Stimulated activated CD4-positive, alpha-beta T cell treated with anti-CD3 and anti-CD28 coated beads, Interleukin-1b, Interleukin-23, amount 100 ng/mL, for 48 hours (primary cell): ENCODE measurements at regions not wholly inside any gene's neighbourhood (a gene's known extent, or its start where the extent isn't known, plus 50 kb on each side); places are given as distances from the start of the nearest gene placed in this dataset.

ENCODE experiments used
- DNase-seq: peaks from one replicate; pipeline ENCODE4 v3.0.0-alpha.2; 2020

- no peak for DNase-seq
Observed at GRCh38 chr3:79928687-79929408, 161.1 kb upstream of the ROBO1 start.

GRCh38 chr3:79926522-79926921 is 158.7 kb upstream of the ROBO1 start:
- no peak for DNase-seq

- DNase-seq = no peak
Observed at GRCh38 chr3:79922633-79923032, 154.8 kb upstream of the ROBO1 start.

GRCh38 chr3:79917561-79917960 is 149.8 kb upstream of the ROBO1 start:
- no peak for DNase-seq

DNA sequence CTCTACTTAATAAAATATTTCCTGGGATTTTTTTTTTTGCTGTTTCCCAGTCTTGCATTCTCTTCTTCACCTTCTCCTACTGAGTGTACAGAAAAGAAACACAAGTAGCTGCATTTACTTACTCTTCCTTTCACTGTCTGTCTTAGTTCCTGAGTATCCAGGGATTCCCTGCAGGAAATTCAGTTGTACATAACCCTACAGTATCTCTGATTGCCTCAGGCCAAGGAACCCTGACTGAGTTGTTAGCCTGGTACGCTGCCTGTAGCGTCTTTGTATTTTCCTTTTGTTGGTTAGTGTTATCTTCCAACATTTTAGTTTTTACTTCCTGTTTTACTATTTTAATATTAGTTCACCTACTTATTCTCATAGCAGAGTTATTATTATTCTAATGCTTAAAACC is 142.5 kb upstream of the ROBO1 start:
- DNase-seq = no peak

- DNase-seq = no peak
Observed at GRCh38 chr3:79906106-79906505, 138.3 kb upstream of the ROBO1 start.

DNA sequence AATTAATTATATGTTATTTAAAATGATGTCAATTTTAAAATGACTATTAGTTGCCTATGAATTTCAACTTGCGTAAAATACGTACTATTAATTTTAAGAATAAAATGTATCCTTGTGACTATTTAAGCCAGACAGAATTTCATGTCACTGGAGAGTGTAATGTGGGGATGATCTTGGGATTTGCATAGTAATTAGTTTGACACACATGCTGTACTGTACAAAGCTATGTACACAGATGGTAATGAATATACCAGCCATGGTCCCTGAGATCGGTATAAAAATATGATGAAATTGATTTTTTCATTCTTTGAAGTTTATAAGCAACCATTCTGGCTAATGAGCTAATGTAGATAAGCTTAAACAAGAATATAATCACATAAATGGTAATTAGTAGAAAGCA is 134.4 kb upstream of the ROBO1 start:
- DNase-seq = no peak

DNA sequence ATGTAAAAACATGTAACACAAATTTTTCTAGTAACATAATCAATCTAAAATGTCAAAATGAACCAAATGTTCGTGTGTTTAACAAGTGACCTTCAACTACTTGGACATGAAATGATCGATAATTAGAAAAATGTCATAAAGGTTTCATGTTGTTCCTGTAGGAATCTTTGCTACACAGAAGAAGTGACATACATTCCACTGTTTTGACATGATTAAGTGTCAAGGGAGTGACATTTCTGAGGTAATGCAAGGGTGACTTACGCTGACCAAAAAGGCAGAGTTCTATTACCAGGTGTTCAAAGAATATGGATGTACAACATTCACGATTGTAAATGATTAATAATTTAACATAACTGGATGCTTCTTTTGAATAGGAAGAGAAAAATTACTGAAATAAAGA is 131.1 kb upstream of the ROBO1 start:
- no peak for DNase-seq

DNA sequence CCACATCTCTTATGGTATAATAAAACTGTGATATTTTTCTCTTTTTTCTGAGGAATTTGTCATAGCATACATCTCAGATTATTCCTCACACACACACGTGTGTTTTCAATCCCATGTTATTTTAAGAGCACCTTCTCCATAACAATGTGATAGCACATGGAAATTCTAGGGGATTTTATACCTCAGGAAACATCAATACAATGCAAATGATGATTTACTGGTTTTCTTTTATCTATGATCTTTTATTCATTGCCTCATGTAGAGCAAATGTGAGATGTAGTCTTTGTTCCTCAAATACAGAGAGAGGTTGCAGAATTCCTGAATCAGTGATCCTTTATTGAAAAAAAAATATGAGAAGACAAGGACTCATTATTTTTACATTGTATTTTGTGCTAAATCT is 128.3 kb upstream of the ROBO1 start:
- no peak for DNase-seq

- DNase-seq = no peak
Observed at GRCh38 chr3:79887213-79887612, 119.4 kb upstream of the ROBO1 start.

DNA sequence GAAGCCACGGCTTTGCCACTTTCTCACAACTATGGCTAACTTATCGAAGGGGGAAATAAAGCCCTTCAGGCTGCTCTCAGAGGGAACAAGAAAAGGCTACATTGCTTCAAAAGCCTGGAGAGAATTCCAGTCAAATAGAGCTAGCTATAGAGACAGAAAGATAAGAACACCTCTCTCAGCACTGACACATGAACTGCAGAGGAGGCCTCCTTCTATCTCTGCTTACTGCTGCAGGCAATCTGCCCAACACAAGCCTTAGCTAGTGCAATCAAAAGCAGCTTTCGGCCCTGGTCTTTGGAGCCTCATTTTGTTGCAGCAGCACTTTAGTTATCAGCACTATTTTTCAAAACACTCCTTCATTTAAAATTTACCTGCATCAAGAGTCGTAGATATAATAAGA is 118.4 kb upstream of the ROBO1 start:
- DNase-seq = no peak

- DNase-seq = no peak
Observed at GRCh38 chr3:79885407-79885806, 117.6 kb upstream of the ROBO1 start.

- DNase-seq = no peak
Observed at GRCh38 chr3:79884354-79884753, 116.6 kb upstream of the ROBO1 start.

- DNase-seq = no peak
Observed at GRCh38 chr3:79881431-79881830, 113.6 kb upstream of the ROBO1 start.

DNA sequence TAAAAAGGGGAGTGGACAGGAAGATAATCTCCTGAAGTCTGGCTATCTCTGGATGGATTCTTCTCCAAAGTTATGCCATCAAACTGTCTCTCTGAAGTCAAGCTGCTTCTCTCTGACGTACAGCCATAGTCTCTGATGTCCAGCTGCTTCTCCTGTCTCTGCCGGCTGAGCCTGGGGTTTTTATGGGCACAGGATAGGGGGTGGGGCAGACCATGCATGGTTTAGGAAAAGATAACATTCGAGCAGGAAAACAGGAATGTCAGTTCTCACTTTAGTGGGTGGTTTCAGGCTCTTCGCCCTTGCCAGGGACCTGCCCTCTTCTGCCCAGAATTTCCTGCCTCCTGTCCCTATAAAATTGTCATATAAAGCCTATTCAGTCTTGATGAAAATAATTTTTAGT is 110.9 kb upstream of the ROBO1 start:
- DNase-seq = no peak

DNA sequence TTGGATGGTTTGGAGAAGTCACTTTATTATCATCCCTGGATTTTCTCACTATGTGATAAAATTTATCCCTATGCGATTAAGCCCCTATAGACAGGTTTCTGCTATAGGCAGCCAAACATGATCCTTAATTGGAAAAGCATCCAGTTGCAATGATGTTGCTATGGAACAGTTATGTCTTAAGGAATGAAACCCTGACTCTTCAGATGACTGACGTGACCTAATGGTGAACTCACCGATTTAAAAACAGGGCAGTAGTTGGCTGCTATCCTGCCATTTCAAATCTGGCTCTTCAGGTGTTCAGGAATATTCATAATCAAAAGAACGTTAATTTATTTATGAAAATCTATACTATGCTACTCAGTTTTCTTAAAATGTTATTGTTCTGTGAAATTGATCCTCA is 106.8 kb upstream of the ROBO1 start:
- no peak for DNase-seq

DNA sequence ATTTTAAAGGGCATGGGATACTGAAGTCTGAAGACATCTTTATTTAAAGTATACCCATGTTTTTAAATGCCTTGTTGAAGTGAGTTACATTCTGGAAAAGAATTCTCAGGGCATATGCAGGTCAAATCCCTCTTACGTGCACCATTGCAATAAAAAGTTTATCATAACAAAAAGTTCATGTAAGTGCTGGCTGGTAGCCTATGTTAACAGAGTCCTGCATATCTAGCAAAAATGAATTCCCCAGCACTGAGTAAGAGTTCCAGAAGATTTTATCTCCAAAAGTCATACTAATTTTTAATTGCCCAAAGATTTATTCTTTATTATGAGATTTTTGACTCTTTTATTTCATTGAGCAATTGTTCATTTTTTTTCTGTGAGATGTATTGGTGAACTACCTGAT is 104.7 kb upstream of the ROBO1 start:
- DNase-seq = no peak

- no peak for DNase-seq
Observed at GRCh38 chr3:79871656-79872055, 103.9 kb upstream of the ROBO1 start.

- DNase-seq = no peak
Observed at GRCh38 chr3:79870313-79870620, 102.5 kb upstream of the ROBO1 start.

DNA sequence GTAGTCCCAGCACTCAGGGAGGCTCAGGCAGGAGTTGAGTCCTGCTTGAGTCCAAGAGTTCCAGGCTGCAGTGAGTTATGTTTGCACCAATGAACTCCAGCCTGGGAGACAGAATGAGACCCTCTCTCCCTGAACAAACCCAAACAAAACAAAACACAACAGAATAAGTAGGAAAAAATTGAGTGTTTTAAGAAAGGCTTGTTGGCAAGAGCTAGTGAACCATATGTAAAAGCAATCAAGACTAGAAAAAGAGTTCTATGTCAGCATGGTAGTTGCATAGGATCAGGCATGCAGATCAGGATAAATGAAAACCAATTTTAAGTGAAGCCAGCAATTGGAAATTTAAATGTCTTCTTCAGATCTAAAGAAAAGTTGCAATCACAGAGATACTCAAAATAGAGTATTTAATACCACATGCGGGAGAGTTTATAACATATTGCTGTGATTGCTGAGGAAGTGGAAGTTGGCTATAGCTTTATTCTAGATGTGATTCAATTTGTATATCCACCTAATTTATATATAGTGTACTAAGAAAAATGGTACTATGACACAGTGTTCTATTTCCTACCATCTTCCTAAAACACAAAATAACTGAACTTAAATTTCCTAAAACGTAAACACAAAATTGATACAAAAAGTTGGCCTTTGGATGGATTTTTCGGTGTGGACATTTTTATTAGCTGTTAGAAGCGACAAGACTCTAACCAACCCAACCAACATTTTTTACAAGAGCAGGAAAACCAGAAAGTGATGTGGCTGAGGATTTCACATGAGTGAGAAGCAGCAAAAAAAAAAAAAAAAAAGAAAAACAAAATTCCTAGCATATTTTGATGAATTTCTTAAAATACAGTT is 101.9 kb upstream of the ROBO1 start:
- DNase-seq = no peak

DNA sequence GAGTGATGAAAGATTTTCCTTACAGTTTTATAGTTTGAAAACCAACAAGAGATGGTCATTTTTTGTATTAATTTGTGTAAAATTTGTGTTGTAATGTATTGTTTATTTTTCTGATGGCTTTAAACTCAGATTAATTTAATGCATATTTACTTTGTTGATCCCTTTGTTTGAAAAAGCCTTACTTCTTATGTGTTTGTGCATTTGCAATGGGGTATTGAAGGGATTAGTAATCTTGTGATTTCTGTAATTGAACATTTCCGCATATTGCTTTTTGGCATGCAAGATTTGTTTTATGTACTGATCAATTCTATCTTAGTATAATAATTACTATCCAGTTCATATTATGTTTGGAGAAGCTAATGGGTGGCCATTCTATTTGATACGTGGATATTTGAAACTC is 98.4 kb upstream of the ROBO1 start:
- no peak for DNase-seq

DNA sequence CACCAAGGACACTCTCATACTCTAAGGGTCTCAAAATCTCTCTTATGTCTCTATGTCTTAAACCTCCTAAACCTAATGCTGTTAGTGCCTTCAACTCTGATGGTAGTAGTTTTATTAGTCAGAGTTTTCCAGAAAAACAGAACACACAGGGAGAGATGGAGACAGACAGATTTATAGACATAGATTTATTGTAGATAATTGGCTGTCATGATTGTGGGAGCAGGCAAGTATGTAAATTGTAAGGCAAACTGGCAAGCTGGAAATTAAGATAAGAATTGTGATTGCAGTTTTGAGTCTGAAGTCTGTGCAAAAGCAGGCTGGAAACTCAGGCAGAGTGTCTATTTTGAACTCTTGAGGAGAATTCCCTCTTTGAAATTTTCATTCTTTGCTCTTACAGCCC is 96.3 kb upstream of the ROBO1 start:
- no peak for DNase-seq

DNA sequence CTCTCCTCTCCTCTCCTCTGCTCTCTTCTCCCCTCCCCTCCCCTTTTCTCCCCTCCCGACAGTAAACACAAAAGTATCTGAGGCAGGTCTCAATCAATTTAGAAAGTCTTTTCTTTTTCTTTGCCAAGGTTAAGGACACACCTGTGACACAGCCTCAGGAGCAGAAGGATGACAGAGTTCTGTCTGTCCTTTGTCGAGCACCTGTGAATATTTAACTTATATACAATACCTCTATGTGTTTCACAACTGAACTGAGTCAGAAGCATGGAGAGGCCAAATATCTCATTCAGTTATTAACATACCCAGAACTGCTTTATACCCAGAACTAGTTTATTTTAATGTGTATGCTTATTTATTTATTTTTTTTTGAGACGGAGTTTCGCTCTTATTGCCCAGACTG is 81.1 kb upstream of the ROBO1 start:
- no peak for DNase-seq

DNA sequence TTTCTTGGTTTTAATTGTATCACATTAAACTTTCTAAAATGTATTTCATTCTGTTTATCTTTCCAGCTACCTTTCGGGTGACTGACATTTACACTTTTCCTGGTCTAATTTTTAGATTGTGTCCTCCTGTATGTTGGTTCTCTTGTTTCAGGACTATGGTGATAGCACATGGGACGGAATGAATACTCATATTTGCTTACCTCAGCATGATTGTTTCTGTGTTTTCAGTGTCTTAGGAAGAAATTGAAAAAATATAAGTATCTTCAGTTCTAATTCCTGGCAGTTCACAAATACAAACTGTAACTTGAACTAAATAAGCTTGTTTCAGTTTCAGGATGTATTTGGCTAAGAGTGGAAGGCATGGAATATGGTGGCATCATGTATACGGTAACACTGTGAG is 80.1 kb upstream of the ROBO1 start:
- no peak for DNase-seq
